ENCODE measurements at regions not wholly inside any gene's neighbourhood (a gene's known extent, or its start where the extent isn't known, plus 50 kb on each side); places are given as distances from the start of the nearest gene placed in this dataset.
A peak's percentile ranks its signal among the peaks of the same experiment; 100 is the strongest.

DNA sequence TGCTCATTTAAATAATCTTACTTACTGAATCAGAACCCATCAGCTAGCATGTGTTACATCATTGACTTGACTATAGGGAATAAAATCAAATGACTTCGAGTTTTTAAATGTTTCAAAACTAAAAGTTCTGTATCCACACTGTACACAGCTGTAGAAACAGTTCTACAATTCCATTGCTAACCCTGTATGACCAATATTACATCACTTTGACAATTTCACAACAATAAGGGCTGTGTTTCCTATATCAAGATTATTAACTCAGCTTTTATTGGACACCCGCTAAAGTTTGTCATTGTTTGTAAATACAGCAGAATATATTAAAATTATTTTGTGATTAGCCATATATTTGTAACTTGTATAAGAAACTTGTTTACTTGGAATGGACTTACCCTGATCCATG is 540.8 kb downstream of the PRELID2 start:
- peak; percentile 10 for DNase-seq
- in situ Hi-C loops (cut with MboI), result no loop called here

DNA sequence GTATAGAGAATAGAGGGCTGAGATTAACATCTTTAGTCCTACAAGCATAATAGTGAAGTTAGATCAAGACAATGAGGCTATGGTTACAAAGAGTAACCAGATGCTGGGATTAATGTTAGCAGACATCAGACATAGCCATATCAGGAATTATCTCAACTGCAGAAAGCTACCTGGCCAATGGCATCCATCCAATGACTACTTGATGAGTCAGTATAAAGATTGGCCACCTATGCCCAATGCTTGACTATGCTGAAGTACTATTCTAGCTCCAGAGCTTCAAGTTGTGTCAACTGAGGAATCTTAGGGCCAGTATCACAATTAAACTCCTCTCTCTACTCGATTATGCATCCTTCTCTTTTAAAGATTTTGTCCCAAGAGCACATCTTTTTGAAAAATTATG is 541.4 kb downstream of the PRELID2 start:
- H3K9me3 ChIP-seq (ENCODE audit: low read depth), result no peaks in the 10 kb centered on the region
- H3K27ac ChIP-seq, result no peak overlapping the region
- no peaks in the 10 kb centered on the region for H3K36me3 ChIP-seq (ENCODE audit: low read depth)
- no peak overlapping the region for H2AFZ ChIP-seq
- no peak overlapping the region for H3K9ac ChIP-seq
- no peaks in the 10 kb centered on the region for H3K4me1 ChIP-seq (ENCODE audit: insufficient read depth)
- in situ Hi-C loops (cut with MboI), result no loop called here
- TF ChIP-seq EZH2phosphoT487 (IDR thresholded peaks at IDR 0.05; ENCODE audit: insufficient read depth, low read depth) (no peak), EZH2 (IDR thresholded peaks at IDR 0.05; ENCODE audit: insufficient read depth, poor library complexity, severe bottlenecking) (no peak)
- H3K4me3 ChIP-seq, result no peak overlapping the region
- H4K20me1 ChIP-seq (ENCODE audit: insufficient read depth), result no peaks in the 10 kb centered on the region
- WGBS, 2 experiments (ENCODE audit: low coverage in 1 of 2, low lambda C conversion rate in 2 of 2, missing lambda C conversion rate in 2 of 2), result 13 to 18% methylated on average over 1 of the region's 1 CpG
- no peaks in the 10 kb centered on the region for H3F3A ChIP-seq (ENCODE audit: insufficient read depth)
- no peaks in the 10 kb centered on the region for H3K79me2 ChIP-seq (ENCODE audit: insufficient read depth)
- no peak for DNase-seq
- H3K9me2 ChIP-seq (ENCODE audit: insufficient read depth), result no peaks in the 10 kb centered on the region
- no peak overlapping the region for H3K4me2 ChIP-seq (ENCODE audit: unreplicated experiment)
- no peaks in the 10 kb centered on the region for H3K27me3 ChIP-seq (replicated peaks; ENCODE audit: insufficient read depth)

More for the DNA sequence above, 540.8 kb downstream of the PRELID2 start:
- no peak overlapping the region for H3K4me2 ChIP-seq (ENCODE audit: unreplicated experiment)
- H3K27me3 ChIP-seq (replicated peaks; ENCODE audit: insufficient read depth), result no peaks in the 10 kb centered on the region
- H3K36me3 ChIP-seq (ENCODE audit: low read depth), result no peaks in the 10 kb centered on the region
- H3K4me1 ChIP-seq (ENCODE audit: insufficient read depth), result no peaks in the 10 kb centered on the region
- WGBS, 2 experiments (ENCODE audit: low coverage in 1 of 2, low lambda C conversion rate in 2 of 2, missing lambda C conversion rate in 2 of 2), result 59 to 63% methylated on average over 2 of the region's 2 CpGs
- no peaks in the 10 kb centered on the region for H3K9me2 ChIP-seq (ENCODE audit: insufficient read depth)
- H3K9me3 ChIP-seq (ENCODE audit: low read depth), result no peaks in the 10 kb centered on the region
- H3K27ac ChIP-seq, result no peak overlapping the region
- H3K79me2 ChIP-seq (ENCODE audit: insufficient read depth), result no peaks in the 10 kb centered on the region
- no peak overlapping the region for H2AFZ ChIP-seq
- H3F3A ChIP-seq (ENCODE audit: insufficient read depth), result no peaks in the 10 kb centered on the region
- no peaks in the 10 kb centered on the region for H4K20me1 ChIP-seq (ENCODE audit: insufficient read depth)
- H3K9ac ChIP-seq, result no peak overlapping the region
- TF ChIP-seq EZH2 (IDR thresholded peaks at IDR 0.05; ENCODE audit: insufficient read depth, poor library complexity, severe bottlenecking) (no peak), EZH2phosphoT487 (IDR thresholded peaks at IDR 0.05; ENCODE audit: insufficient read depth, low read depth) (no peak)
- H3K4me3 ChIP-seq, result no peak overlapping the region

DNA sequence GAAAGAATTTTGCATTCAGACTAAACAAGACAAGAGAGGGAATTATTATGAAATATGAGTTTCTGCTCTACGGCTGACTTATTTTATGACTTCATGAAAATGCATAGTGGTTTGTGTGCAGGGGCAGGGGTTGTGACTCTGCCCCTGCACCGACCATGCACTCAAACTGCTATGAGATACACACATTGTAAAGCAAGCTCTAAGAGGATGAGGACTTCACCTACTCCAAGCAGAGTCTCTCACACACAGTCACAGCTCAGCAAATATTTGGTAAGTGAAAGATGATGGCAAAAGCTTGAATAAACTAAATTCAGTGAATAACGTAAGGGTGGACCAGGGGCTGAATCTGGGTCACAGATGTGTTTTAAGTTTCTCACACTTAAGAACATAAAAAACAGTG is 542.9 kb downstream of the PRELID2 start:
- DNase-seq, result no peak
- Histone ChIP-seq H3K36me3 (ENCODE audit: low read depth) (no peaks in the 10 kb centered on the region), H3K27me3 (replicated peaks; ENCODE audit: insufficient read depth) (no peaks in the 10 kb centered on the region), H3K9me3 (ENCODE audit: low read depth) (no peaks in the 10 kb centered on the region), H3K4me1 (ENCODE audit: insufficient read depth) (no peaks in the 10 kb centered on the region), H2AFZ (no peak overlapping the region), H3K9me2 (ENCODE audit: insufficient read depth) (no peaks in the 10 kb centered on the region), H3K79me2 (ENCODE audit: insufficient read depth) (no peaks in the 10 kb centered on the region), H4K20me1 (ENCODE audit: insufficient read depth) (no peaks in the 10 kb centered on the region), H3K4me3 (no peak overlapping the region), H3K9ac (no peak overlapping the region), H3F3A (ENCODE audit: insufficient read depth) (no peaks in the 10 kb centered on the region), H3K4me2 (ENCODE audit: unreplicated experiment) (no peak overlapping the region), H3K27ac (no peak overlapping the region)
- in situ Hi-C loops (cut with MboI), result no loop called here
- TF ChIP-seq EZH2 (IDR thresholded peaks at IDR 0.05; ENCODE audit: insufficient read depth, poor library complexity, severe bottlenecking), result no peak
- no peak for TF ChIP-seq EZH2phosphoT487 (IDR thresholded peaks at IDR 0.05; ENCODE audit: insufficient read depth, low read depth)
- 14 to 15% methylated on average over 3 of the region's 3 CpGs for WGBS, 2 experiments (ENCODE audit: low coverage in 1 of 2, low lambda C conversion rate in 2 of 2, missing lambda C conversion rate in 2 of 2)

DNA sequence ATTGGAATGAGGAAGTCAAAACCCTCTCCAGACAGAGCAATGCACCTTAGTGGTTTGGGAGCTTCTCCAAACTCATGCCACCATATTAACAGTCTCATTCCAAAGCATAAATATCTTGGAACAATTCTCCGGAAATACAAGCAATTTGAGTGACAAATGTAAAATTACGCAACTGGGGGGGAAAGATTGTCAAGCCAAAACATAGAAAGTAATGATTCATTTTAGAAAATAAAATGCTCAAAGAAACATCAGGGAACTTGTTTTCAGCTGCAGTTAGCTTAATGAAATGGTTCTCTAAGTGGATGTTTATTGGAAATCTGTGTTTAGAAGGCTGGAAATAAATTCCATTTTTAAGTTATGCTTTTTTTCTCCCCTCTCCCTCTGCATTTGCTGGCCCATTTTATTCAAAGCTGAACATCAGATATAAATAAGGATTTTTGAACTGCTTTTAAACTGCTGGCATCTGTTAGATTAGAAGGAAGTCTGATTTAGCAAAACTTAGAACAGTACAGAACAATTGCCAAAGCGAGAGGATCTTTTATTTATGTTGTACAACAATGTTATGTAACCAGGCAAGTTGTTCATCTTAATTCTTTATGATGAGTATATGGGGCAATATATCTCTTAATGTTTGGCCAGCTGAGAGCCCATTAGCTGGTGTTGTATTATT is 551.9 kb downstream of the PRELID2 start:
- DNase-seq, result peak; percentile 3
- in situ Hi-C loops (cut with MboI), result no loop called here

More for the DNA sequence above, 551.9 kb downstream of the PRELID2 start:
- Histone ChIP-seq H3K36me3 (ENCODE audit: low read depth) (no peaks in the 10 kb centered on the region), H3K27ac (no peak overlapping the region), H3K4me3 (no peak overlapping the region), H3F3A (ENCODE audit: insufficient read depth) (no peaks in the 10 kb centered on the region), H2AFZ (no peak overlapping the region), H3K27me3 (replicated peaks; ENCODE audit: insufficient read depth) (no peaks in the 10 kb centered on the region), H3K9ac (no peak overlapping the region), H3K79me2 (ENCODE audit: insufficient read depth) (no peaks in the 10 kb centered on the region), H4K20me1 (ENCODE audit: insufficient read depth) (no peaks in the 10 kb centered on the region), H3K4me1 (ENCODE audit: insufficient read depth) (peaks cover 7% of the 10 kb centered on the region; the same call in 1 of the 2 replicates), H3K9me2 (ENCODE audit: insufficient read depth) (no peaks in the 10 kb centered on the region), H3K9me3 (ENCODE audit: low read depth) (no peaks in the 10 kb centered on the region), H3K4me2 (ENCODE audit: unreplicated experiment) (no peak overlapping the region)
- no peak for TF ChIP-seq EZH2phosphoT487 (IDR thresholded peaks at IDR 0.05; ENCODE audit: insufficient read depth, low read depth)
- no peak for TF ChIP-seq EZH2 (IDR thresholded peaks at IDR 0.05; ENCODE audit: insufficient read depth, poor library complexity, severe bottlenecking)
- 48 to 51% methylated on average over 3 of the region's 3 CpGs for WGBS, 2 experiments (ENCODE audit: low coverage in 1 of 2, low lambda C conversion rate in 2 of 2, missing lambda C conversion rate in 2 of 2)
